22Rv1 (cell line): ENCODE measurements at regions not wholly inside any gene's neighbourhood (a gene's known extent, or its start where the extent isn't known, plus 50 kb on each side); places are given as distances from the start of the nearest gene placed in this dataset.

Experiments used
- ZFX ChIP-seq: fragments of 450-650 bp; IDR thresholded peaks from 2 replicates; pipeline ENCODE4 v1.6.1; 2017; ENCODE audit warnings: antibody characterized with exemption, borderline replicate concordance
- TF ChIP-seq, protein P1 (sequence below): fragments of 450-650 bp; IDR thresholded peaks from 2 replicates; pipeline ENCODE4 v1.5.1; 2017; ENCODE audit warnings: mild to moderate bottlenecking

DNA sequence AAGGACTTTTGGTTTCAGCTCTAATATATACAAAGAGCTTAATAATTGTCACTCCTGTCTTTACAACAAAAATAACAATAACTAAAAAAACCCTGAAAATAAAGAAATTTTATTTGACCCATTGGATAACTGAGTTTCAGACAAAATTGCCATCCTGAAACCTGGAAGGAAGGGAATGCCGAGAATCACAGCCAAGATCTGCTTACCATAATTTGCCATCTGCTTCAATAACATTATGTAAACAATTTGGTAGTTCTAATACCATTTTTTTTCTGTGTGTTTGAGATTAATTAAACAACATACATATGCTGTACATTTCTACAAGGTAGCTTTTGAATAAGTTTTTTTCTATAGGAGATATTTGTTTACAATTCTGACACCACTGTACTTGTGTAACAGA lies 596.3 kb upstream of the MGAT4C start:
- TF ChIP-seq, protein P1, sequence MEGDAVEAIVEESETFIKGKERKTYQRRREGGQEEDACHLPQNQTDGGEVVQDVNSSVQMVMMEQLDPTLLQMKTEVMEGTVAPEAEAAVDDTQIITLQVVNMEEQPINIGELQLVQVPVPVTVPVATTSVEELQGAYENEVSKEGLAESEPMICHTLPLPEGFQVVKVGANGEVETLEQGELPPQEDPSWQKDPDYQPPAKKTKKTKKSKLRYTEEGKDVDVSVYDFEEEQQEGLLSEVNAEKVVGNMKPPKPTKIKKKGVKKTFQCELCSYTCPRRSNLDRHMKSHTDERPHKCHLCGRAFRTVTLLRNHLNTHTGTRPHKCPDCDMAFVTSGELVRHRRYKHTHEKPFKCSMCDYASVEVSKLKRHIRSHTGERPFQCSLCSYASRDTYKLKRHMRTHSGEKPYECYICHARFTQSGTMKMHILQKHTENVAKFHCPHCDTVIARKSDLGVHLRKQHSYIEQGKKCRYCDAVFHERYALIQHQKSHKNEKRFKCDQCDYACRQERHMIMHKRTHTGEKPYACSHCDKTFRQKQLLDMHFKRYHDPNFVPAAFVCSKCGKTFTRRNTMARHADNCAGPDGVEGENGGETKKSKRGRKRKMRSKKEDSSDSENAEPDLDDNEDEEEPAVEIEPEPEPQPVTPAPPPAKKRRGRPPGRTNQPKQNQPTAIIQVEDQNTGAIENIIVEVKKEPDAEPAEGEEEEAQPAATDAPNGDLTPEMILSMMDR: no peak
- no peak for TF ChIP-seq ZFX
